HG03045 (cell line): ENCODE measurements at regions not wholly inside any gene's neighbourhood (a gene's known extent, or its start where the extent isn't known, plus 50 kb on each side); places are given as distances from the start of the nearest gene placed in this dataset.

ENCODE experiments used
- ATAC-seq: cut with Tn5 transposase; IDR thresholded peaks from one replicate; pipeline ENCODE4 v1.9.1; 2021; ENCODE audit warnings: mild to moderate bottlenecking, moderate library complexity; ENCODE audit not compliant: unreplicated experiment

DNA sequence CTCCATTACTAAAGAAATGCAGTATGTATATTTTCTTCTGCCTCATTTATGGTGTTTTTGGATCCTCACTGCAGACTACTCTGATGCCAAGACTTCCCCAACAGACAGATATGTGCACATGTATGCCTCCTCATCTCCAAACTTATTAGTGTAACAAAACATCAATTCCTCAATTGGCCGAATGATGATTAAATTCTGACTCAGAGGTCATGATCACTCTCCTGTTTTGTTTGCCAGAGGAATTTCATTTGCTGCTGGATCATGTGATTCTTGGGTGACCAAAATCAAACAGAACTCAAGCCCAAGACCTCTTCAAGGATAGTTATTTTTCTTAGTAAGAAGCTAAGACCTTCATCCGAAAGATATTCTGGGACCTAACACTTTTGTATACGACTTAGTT, 227.6 kb downstream of the LMO4 start:
- ATAC-seq = no peak

DNA sequence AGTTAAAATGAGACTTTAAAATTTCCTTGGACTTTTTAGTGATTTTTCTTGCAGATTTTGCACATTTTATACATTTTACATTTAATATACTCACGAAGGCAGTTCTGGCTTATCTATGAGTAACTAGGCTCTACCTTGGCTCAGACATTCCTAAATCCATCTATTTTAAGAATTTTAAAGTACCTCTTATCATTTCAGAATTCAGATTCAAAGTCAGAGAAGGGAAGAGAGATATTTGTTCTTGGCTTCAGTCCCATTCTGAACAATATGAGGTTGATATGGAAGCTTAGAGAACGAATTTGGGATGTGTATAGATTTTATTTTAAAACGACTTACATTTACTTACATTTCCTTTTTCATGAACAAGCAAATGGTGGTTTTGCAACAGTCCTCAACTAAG, 230.2 kb downstream of the LMO4 start:
- no peak for ATAC-seq

GRCh38 chr1:87560137-87560536, 231.5 kb downstream of the LMO4 start:
- no peak for ATAC-seq

DNA sequence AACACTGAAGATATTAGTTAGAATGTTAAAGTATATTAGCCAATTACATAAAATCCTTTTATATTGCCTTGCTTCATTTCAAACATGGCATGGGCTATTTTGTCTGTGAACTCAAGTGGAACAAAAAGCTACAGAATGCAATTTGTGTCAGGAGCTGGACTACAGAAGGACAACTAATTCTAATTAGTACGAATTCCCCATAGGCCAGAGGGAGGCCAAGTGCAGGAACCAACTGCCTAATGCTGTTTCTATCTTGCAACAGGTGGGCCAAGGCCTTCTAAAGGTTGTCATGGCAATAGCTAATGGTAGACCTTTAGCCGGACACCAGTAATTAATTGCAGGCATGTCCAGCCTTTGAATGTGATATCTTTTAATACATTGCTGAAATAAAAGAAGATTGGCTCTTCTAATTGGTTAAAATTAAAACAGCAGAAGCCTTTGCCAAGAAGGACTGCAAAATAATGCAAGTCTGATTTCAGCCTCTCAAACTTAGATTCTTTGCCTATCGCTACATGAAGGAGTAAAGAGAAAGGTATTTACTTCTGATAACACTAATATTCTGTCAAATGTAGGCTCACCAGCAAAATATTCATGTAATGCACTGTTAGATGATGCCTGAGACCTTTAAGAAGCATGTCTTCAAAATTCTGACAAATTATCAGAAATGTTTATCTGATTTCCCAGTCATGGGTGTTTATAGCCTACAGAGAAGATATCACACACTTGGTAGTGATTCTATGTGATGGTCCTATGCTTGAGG, 232.1 kb downstream of the LMO4 start:
- ATAC-seq = no peak

DNA sequence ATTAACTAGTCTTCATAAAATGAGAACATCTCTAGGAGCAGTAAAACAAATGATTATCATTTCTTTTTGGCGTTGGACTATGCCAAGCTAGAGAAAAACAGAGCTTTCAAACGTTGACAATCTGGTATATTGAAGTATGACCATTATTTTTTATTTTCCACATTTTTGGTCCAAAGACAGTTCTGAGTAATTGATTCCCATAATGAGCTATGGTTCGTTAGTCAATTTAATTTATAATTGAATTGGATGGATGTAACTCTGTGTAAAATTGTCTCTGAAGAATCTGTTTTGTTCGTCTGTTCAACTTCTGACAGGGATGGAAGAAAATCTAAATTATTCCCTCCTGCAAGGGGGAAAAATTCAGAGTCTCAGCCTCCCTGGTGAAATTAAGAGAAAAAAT, 234.5 kb downstream of the LMO4 start:
- ATAC-seq = no peak

DNA sequence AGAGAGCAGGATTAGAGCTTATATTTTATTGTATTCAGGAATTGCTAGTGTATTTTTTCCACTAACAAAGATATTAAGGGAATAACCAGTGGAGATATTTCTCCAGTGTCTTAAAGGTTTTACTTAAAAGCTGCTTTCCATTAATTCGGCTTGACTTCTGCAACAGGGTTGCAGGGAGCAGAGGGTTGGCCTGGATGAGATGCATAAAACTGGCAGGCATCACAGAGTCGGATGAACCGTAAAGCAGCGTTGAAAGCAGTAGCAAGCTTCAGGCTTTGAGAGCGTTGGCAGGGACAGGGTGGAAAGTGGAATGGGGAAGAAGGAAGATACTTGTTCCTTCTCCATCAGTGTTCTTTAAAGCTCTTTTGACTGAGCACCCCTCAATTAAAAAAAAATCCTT, 237.2 kb downstream of the LMO4 start:
- ATAC-seq = no peak

GRCh38 chr1:87568005-87568404, 239.3 kb downstream of the LMO4 start:
- ATAC-seq = no peak

GRCh38 chr1:87568911-87569310, 240.2 kb downstream of the LMO4 start:
- ATAC-seq = no peak

DNA sequence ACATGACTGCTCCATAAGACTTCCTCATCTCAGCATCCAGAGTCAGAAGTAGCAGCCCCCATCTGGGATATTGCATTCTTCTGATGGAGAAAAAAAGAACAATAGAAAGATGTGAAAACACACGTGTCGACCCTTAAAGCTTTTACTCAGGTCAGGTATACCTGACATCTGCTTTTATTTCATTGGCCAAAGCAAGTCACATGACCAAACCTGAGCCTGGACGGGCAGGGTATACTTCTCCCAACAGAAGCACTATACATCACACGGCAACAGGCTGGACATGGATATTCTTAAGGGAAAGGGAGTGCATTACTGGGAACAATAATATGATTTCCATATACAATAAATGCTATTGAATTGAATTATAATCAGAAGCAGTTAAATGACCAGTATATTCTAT, 243.3 kb downstream of the LMO4 start:
- no peak for ATAC-seq

- no peak for ATAC-seq
Observed at GRCh38 chr1:87572891-87573290, 244.2 kb downstream of the LMO4 start.

- no peak for ATAC-seq
Observed at GRCh38 chr1:87575528-87575927, 246.8 kb downstream of the LMO4 start.

GRCh38 chr1:87578464-87578863, 249.8 kb downstream of the LMO4 start:
- no peak for ATAC-seq

DNA sequence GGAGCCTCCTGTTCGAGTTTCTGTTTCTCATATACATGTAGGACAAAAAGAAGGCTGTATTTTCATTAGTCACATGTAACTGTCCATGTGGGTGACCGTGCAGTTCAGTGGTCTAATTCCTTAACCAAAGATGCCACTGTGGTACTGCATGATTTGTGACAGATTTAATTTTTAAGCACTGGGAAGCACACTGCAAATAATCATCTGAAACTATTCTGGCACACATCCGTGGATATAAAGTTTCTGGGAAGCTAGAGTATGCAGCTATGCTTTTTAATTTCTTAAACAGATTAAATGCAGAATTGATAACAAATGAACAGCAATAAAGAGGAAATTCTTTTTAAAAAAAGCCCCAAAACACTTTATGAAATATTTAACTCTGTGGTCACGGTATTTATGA, 254.8 kb downstream of the LMO4 start:
- no peak for ATAC-seq

GRCh38 chr1:87584586-87584985, 255.9 kb downstream of the LMO4 start:
- no peak for ATAC-seq

DNA sequence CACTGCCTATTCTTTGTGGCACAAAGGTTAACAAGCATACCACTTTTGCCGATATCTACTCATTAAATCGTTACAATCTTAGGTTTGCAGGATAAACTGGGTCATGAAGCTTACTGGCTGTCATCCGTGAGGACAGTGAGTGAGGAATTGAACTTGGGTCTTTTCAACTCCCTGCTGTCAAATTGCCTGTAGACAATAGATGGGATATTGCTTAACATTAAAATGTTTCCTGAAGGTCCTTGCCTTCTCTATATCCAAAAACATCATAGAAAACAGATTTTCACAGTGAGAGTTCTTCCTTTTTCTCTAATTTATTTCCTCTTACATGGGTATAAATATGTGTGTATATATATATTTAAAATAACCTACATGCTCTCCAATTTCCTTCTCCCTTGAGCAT, 257.8 kb downstream of the LMO4 start:
- no peak for ATAC-seq

- ATAC-seq = peak; percentile 75
Observed at GRCh38 chr1:87588495-87588894, 259.8 kb downstream of the LMO4 start.

GRCh38 chr1:87591492-87591891, 262.8 kb downstream of the LMO4 start:
- no peak for ATAC-seq

DNA sequence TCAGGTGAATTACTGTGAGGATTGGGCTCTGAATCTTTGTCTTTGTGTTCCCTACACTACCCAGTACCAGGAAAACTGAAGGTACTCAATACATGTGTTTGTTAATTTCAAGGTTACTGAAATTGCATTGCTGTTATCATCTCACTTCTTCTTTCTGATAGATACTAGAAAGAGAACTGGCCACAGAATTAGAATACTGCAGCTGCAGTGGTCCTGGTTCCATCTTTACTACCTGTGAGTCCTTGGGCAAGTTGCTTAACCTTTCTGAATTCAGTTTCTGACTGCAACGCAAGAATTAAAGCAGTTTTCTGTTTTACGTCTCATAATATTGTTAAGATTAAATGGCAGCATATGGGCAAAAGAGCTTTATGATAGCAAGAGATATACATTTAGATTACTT, 263.5 kb downstream of the LMO4 start:
- ATAC-seq = peak; percentile 90

GRCh38 chr1:87594736-87595383, 266.2 kb downstream of the LMO4 start:
- ATAC-seq = no peak

DNA sequence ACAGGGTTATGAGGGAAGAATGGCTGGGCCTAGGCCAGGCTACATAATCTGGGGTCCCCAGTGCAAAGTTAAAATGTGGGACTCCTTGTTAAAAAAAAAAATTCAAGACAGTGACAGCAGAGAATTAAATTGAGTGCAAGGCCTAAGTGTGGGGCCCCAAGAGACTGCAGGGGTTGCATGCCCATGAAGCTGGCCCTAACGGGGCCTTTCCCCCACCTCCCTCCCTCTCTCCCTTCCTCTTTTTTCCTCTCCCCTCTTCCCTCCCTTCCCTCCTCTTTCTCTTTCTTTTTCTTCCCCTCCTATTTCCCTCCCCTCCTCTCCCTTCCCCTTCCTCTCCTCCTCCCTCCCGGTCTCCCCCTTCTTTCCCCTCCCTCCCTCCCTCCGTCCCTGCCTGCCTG, 266.7 kb downstream of the LMO4 start:
- ATAC-seq = no peak

GRCh38 chr1:87598429-87598828, 269.7 kb downstream of the LMO4 start:
- ATAC-seq = no peak

DNA sequence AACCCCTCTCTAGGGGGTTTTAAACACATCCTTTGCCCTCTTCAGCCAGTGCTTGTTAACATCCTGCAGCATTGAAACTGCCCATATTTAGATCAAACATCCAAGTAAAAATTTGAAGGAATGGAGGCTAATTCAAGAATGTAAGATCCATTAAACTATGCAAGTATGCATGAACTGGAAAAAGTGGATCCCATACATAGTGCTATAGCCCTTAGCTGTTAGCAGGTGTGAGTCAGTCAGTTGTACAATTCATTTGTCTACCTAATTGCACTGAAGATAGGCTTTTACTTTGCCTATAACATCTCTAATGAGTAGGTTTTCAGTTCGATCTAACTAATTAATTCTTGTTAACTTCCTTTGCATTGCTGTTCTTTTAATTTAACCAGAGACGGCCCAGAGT, 270.9 kb downstream of the LMO4 start:
- ATAC-seq = no peak
